Activated CD4-positive, alpha-beta T cell treated with anti-CD3 and anti-CD28 coated beads for 4 hours (primary cell): ENCODE measurements at regions not wholly inside any gene's neighbourhood (a gene's known extent, or its start where the extent isn't known, plus 50 kb on each side); places are given as distances from the start of the nearest gene placed in this dataset.
"Not testable (repeated sequence)": the region's sequence is repeated elsewhere in the genome, so short reads cannot be mapped to it uniquely, and the experiment has no call there.

Source experiments
- DNase-seq, 2 donors: peaks; one replicate each; pipeline ENCODE4 v3.0.0-alpha.2; 2020

- no peak for DNase-seq
These were observed 367.6 kb upstream of the AGA start for GRCh38 chr4:177809791-177810190.

DNA sequence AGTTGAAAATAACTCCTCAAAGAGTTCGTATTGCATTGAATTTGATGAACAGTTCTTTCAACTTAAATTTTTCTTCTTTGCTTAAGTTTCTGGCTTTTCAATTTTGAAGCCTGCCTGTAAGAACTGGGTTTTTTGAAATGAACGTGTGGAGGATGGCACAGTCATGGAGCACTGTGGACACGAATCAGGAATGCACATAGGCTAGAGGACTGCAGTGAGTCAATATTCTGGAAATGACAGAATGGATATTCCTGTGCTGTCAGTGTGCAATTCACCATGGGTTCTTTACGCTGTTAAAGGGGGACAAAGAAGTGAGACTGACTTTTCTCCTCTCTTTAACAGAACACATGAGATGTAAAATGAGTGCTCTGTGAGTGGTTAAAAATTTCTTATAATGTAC is 368.0 kb upstream of the AGA start:
- DNase-seq = no peak

DNA sequence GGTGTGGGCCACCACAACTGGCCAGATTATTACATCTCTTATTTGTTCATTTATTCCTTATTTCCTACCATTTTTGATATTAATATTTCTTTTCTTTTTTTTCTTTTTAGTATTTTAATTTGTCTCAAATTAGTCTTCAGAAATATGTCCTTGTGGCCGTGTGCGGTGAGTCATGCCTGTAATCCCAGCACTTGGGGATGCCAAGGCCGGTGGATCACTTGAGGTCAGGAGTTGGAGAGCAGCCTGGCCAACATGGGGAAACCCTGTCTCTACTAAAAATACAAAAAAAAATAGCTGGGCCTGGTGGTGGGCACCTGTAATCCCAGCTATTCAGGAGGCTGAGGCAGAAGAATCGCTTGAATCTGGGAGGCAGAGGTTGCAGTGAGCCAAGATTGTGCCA is 376.2 kb upstream of the AGA start:
- not testable (repeated sequence) for DNase-seq

- DNase-seq = no peak
These were observed 384.7 kb upstream of the AGA start for GRCh38 chr4:177826973-177827372.

- no peak for DNase-seq
These were observed 399.0 kb upstream of the AGA start for GRCh38 chr4:177841258-177841657.

GRCh38 chr4:177853229-177853628 is 411.0 kb upstream of the AGA start:
- no peak for DNase-seq

DNA sequence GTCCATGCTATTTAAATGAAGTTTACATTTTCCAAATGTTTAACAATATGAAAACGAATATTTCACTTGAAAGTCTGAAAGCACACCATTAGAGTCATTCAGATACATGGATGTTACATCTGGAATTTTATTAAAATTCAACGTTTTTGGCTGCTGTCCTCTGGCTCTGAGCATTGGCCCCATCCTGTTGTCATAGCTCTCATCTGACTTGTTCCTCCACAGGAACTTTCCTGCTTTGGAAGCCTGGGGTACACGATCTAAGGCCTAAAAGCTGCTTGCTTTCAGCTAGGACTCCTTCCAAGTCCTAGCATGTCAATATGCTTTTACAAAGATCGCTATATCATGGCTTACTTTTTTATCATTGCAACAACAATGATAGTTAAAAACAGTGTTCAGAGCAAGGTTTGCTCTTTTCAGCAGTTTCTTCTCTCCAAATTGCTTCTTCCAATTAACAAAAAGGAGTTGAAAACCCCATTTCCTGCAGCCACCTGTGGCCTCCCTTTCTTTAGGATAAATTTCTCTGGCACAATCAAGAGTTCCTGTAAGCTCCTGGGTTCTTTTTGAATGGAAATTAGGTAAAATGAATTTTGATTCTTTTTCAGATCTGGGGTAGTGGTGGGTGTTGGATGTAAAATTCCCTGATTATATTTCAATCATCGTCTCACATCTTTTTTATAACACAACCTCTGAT is 413.4 kb upstream of the AGA start:
- no peak for DNase-seq

DNA sequence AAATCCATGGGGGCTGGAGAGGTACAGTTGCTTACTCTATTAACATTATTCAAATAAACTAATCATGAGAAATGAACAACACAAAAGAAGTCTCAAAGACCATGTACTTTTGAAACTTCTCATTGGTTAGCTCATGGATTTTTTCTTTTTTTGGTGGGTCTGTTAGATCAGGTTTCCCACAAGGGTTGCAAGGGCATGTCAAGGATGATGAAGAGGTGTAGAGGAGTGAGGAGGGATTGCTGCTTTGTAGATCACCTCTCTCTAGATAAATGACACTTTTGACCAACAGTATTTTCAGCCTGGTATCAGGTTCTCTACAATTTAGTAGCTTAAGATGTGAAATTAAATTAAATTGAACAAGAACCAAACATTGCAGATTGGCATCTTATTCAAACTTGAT is 417.9 kb upstream of the AGA start:
- no peak for DNase-seq

DNA sequence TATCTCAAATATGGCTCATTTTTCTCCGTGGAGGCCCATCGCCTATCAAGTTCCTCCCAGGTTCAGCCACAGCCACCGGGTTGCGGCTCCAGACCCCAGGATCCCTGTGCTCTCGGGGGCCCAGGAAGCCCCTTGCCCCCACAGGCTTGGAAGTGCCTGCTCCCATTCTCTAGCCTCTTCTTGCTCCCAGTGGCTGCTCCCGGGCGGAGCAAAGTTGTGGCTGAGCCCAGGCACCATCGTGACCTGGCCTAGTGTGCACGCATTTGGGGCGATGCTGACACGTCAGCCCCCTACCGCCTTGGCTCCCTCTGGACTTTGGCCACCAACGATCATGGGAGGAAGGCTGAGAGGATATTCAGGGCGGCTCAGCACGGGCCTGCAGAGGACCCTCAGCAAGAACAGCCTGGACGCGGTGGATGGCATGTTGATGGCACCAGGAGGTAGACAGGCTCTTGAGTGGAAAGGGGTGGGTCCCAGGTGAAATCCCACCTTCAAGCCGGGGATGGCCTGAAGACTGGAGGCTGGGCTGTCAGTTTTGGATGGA is 419.4 kb upstream of the AGA start:
- no peak for DNase-seq

GRCh38 chr4:177862541-177863176 is 420.4 kb upstream of the AGA start:
- no peak for DNase-seq

- DNase-seq = no peak
These were observed 437.6 kb upstream of the AGA start for GRCh38 chr4:177879851-177880250.

- no peak for DNase-seq
These were observed 452.9 kb upstream of the AGA start for GRCh38 chr4:177895136-177895535.

GRCh38 chr4:177901786-177902185 is 459.5 kb upstream of the AGA start:
- no peak for DNase-seq

DNA sequence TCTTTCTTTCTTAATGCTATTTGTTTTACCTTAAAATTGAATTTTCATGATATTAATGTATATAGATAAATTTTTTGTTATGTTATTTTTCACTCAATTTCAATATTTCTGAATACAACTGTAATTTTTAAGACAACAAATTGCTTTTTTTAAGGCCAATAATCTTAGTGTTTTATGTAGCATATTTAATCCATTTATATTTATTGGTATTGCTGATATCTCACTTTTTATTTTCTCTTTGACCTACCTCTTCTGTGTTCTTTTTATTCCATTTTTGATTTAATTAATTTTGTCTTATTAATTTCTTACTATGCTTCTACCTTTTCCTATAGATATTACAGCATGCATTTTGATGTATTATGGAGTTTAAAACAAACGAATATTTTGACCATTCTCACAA is 460.1 kb upstream of the AGA start:
- no peak for DNase-seq

DNA sequence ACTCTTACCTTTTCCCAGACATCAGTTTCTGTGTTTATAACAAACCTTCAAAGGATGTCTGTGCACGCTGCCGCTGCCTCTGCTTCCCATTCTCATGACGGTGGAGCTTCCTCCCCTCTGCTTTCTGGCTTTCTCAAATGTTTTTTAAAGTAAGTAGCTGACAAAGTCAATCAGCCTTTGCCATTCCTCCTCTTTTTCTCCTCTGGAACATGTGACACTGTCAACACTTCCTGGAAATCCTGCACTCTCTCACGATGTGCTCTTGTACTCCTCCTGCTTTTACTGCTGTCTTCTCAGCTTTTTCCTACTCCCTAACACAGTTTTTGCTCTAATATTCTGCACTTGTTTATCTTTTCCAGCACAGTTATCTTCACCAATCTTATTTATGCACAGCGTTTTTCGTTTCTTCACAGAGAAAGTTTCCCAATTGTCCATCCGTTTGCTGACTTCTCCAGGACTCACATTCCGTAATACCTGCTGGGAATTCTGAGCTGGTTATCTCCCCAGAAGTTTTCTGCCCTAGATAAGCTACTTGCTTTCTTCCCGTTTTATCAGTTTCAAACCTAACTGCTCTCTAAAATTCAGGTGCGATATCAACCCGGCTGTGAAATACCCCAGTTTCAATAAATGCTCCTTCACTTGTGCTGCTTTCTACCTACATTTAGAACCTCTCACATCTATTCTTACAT is 465.6 kb upstream of the AGA start:
- no peak for DNase-seq

DNA sequence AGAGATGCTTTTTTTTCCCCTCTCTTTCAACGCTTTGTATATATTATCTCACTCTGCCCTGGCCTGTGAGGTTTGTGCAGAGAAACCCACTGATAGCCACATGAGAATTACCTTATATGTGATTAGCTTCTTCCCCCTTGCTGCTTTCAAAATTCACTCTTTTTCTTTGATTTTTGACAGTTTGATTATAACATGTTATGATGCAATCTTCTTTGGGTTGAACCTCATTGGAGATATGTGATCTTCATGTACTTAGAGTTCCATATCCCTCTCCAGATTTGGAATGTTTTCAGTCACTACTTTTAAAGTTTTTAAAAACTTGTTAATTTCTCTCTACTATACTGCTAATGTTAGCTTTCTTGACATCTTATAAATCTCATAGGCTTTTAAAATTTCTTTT is 479.5 kb upstream of the AGA start:
- DNase-seq = no peak

GRCh38 chr4:177923888-177924287 is 481.7 kb upstream of the AGA start:
- DNase-seq = no peak

GRCh38 chr4:177937041-177937440 is 494.8 kb upstream of the AGA start:
- no peak for DNase-seq

GRCh38 chr4:177938226-177938625 is 496.0 kb upstream of the AGA start:
- no peak for DNase-seq

DNA sequence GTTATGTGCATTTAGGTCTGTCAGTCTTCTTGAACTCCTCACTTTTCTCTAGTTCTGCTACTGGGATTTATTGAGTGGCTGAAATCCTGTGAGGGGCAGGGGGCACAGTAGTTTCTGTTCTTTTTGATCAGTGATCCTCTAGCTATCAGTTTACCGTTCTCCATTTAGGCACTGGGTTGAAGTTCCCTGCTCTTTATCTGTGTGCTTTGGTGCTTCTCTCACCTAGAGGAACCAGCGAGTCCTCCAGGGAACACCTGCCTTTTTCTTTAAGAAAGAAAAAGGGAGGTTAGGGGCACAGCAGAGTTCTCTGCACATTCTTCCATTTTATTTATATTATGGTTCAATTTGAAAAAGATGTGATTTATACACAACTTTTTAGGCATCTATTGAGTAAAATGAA is 503.0 kb upstream of the AGA start:
- no peak for DNase-seq

DNA sequence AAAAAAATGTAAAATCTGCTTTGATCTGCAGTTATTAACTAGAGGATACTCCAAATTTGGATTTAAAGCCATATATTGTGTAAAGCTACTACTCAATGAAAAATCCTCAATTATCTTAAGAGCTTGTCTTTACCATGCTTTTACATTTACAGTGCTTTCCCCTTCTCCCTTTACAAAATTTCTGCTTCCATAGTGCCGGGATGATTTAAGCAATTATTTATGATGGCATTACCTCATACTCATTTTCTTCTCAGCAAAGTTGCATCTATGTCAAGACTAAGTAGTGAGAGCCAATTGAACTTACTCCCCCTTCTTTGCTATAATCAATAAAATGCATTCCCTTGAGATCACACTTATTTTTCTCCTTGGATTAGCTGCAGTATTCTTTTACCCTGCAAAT is 505.4 kb upstream of the AGA start:
- DNase-seq = no peak

- DNase-seq = no peak
These were observed 506.6 kb upstream of the AGA start for GRCh38 chr4:177948853-177949252.

GRCh38 chr4:177951026-177951425 is 508.8 kb upstream of the AGA start:
- DNase-seq = no peak

DNA sequence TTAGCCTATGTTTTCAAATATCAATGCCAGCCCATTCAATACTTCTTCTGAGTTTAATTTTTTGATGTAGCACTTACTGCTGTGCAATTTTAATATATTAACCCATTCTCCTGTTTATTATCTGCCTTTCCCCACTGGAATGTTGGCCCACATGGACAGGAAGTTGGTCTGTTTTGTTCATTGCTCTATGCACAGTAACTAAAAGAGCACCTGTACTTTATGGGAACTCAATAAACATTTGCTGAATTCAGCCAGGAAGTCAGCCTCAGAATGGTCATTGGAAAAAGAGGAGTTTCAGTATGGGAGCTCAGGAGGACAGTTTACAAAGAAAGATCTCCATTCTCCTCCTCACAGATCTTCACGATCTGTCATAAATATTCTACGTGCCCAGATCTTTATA is 510.5 kb upstream of the AGA start:
- DNase-seq = no peak
